Spinal cord (tissue), 9 donors: ENCODE measurements at regions not wholly inside any gene's neighbourhood (a gene's known extent, or its start where the extent isn't known, plus 50 kb on each side); places are given as distances from the start of the nearest gene placed in this dataset.
A peak's percentile ranks its signal among the peaks of the same experiment; 100 is the strongest.

ENCODE experiments used
- DNase-seq, 6 donors: peaks; one replicate each; pipeline versions ENCODE4 v3.0.0 to v3.0.0-alpha.2; 2013 to 2015; ENCODE audit warnings: low spot score in 6 of 6, low read depth in 4 of 6
- H3K27ac ChIP-seq: one replicate; pipeline ENCODE4 v1.5.1; 2013; ENCODE audit warnings: low read depth, low read length, control low read depth
- H3K27me3 ChIP-seq: one replicate; pipeline ENCODE4 v1.6.1; 2013; ENCODE audit warnings: low read length; ENCODE audit not compliant: control insufficient read depth, insufficient read depth
- H3K36me3 ChIP-seq: one replicate; pipeline ENCODE4 v1.6.1; 2013; ENCODE audit warnings: low read length; ENCODE audit not compliant: control insufficient read depth, insufficient read depth
- H3K4me1 ChIP-seq: one replicate; pipeline ENCODE4 v1.6.1; 2013; ENCODE audit warnings: low read length; ENCODE audit not compliant: control insufficient read depth, insufficient read depth
- H3K4me3 ChIP-seq: one replicate; pipeline ENCODE4 v1.5.1; 2013; ENCODE audit warnings: low read depth, low read length, control low read depth
- H3K9me3 ChIP-seq: one replicate; pipeline ENCODE4 v1.6.1; 2013; ENCODE audit warnings: low read length; ENCODE audit not compliant: control insufficient read depth, insufficient read depth
- WGBS: methylation state at CpG from one replicate; pipeline ENCODE4 v1.1.5; 2013; ENCODE audit warnings: missing lambda C conversion rate; ENCODE audit not compliant: insufficient coverage; 5-methylcytosine and 5-hydroxymethylcytosine counted together
- donor health status: healthy.

GRCh38 chr7:79593866-79594301, 140.4 kb upstream of the MAGI2 start:
- no peaks in the 10 kb centered on the region for H3K36me3 ChIP-seq
- no peaks in the 10 kb centered on the region for H3K4me1 ChIP-seq
- no peak overlapping the region for H3K4me3 ChIP-seq
- peak in 2 of 6 donors; percentile 36 to 37 for DNase-seq
- no peaks in the 10 kb centered on the region for H3K27me3 ChIP-seq
- H3K9me3 ChIP-seq = no peaks in the 10 kb centered on the region
- no peak overlapping the region for H3K27ac ChIP-seq

DNA sequence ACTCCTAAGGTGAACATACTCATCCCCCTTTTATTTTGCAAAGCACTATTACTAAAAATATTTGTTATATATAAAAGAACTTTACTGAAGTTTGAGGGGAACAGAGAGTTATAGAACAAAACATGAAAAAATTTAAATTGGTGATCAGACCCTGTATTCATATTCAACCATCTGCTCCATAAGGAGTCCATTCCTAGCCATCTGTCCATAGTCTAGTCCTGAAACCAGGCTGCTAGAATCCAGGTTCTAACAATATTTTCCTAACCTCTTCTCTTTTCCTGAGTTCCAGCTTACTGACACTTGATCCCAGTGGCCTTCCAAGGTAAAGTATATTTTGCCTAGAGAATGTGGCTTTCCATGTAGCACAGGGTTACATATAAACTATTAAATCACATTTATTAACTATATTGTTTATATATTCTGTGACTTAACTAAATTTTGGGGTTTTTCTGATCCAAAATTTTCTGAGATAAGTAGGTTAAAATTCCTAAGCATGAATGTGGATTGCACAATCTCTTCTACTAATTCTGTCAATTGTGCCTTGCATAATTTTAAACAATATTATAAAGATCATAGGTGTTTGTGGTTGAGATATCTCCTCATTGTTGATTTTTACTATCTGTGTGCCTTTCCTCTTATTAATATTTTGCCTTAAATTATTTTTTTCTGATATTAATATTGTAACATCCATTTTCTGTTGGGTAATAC, 137.6 kb upstream of the MAGI2 start:
- no peaks in the 10 kb centered on the region for H3K27me3 ChIP-seq
- H3K36me3 ChIP-seq = no peaks in the 10 kb centered on the region
- no peak overlapping the region for H3K4me3 ChIP-seq
- peak in 1 of 6 donors; percentile 71 for DNase-seq
- no peaks in the 10 kb centered on the region for H3K9me3 ChIP-seq
- no peak overlapping the region for H3K27ac ChIP-seq
- no peaks in the 10 kb centered on the region for H3K4me1 ChIP-seq

- Histone ChIP-seq H3K27ac (no peak overlapping the region), H3K4me3 (no peak overlapping the region), H3K36me3 (no peaks in the 10 kb centered on the region), H3K9me3 (no peaks in the 10 kb centered on the region), H3K27me3 (no peaks in the 10 kb centered on the region), H3K4me1 (no peaks in the 10 kb centered on the region)
- no CpG with 5 or more reads among the region's 1 CpG for WGBS
- peak in 1 of 6 donors; percentile 43 for DNase-seq
Observed at GRCh38 chr7:79590391-79590790, 136.9 kb upstream of the MAGI2 start.

DNA sequence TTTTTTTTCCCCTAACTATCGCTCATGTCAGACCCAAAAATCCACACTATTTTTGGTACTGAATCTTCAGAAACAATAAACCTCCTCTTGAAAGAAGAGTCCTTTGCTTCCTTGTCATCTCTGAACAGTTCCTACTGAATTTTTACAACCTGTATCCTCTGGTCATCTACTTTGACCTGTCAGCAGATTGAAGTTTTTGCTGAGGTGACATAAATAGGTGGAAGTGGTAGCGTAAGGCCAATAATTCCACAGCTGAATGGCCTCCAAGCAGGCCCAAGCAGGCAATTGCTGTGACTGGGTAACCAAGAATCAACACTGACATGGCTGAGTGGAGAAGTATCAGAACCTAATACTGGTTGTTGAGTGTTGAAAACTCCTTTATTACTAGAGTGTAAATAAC, 117.4 kb upstream of the MAGI2 start:
- Histone ChIP-seq H3K4me1 (no peaks in the 10 kb centered on the region), H3K27me3 (no peaks in the 10 kb centered on the region), H3K9me3 (no peaks in the 10 kb centered on the region), H3K27ac (no peak overlapping the region), H3K4me3 (no peak overlapping the region), H3K36me3 (no peaks in the 10 kb centered on the region)
- 100% methylated on average over 1 of the region's 2 CpGs for WGBS
- DNase-seq = no peak

DNA sequence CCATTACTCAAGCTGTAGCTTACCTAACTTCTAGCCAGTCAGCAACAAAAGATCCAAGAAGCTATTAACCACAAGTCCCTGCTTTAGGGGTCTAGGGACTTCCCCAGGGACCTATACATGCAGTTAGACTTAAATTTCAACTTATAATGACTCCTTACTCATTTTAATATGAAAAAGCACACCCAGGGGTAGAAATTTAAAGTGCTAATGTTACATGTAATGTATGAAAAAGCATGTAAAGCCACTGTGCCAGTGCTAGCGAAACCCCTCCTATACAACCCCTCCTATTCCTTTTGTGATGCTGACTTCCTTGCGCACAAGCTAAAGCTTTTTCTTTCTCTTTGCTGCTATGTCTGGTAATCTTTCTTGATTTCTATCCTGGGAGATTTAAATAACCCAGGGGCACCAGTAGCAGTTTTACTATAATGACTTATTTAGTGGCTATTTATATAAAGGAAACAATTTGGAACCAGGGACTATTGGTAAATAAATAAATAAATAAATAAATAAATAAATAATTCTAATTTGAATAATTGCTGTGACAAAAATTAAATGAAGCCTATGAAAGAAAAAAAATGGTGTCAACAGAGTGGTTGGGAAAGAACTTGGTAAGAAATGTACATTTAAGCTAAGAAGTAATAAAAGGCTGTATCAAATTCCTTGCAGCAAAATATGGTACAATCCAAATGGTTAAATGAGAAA, 110.5 kb upstream of the MAGI2 start:
- Histone ChIP-seq H3K27ac (no peak overlapping the region), H3K27me3 (no peaks in the 10 kb centered on the region), H3K4me3 (no peak overlapping the region), H3K36me3 (no peaks in the 10 kb centered on the region), H3K9me3 (no peaks in the 10 kb centered on the region), H3K4me1 (no peaks in the 10 kb centered on the region)
- DNase-seq = peak in 1 of 6 donors; percentile 3
- no CpG with 5 or more reads among the region's 2 CpGs for WGBS

DNA sequence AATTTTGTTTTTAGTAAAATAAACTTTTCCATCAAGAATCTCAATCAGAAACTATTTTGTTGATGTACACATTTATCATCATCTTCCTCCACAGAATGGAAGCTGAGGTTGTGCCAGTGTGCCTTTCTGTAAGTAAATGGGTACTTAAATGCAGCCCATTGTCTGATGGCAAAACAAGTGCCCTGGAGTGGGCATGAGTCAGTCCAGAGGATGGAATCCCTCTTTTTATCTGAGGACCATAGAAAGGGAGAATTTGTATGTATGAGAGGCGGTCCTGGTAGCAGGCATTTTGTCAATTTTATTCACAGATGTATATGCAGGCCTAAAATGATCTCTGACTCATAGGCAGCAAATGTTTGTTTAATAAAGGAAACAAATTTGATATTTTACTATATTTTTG, 102.1 kb upstream of the MAGI2 start:
- no peak for DNase-seq
- H3K36me3 ChIP-seq = no peaks in the 10 kb centered on the region
- no peaks in the 10 kb centered on the region for H3K27me3 ChIP-seq
- WGBS = no CpG with 5 or more reads among the region's 1 CpG
- H3K27ac ChIP-seq = no peak overlapping the region
- H3K4me3 ChIP-seq = no peak overlapping the region
- H3K4me1 ChIP-seq = no peaks in the 10 kb centered on the region
- no peaks in the 10 kb centered on the region for H3K9me3 ChIP-seq

DNA sequence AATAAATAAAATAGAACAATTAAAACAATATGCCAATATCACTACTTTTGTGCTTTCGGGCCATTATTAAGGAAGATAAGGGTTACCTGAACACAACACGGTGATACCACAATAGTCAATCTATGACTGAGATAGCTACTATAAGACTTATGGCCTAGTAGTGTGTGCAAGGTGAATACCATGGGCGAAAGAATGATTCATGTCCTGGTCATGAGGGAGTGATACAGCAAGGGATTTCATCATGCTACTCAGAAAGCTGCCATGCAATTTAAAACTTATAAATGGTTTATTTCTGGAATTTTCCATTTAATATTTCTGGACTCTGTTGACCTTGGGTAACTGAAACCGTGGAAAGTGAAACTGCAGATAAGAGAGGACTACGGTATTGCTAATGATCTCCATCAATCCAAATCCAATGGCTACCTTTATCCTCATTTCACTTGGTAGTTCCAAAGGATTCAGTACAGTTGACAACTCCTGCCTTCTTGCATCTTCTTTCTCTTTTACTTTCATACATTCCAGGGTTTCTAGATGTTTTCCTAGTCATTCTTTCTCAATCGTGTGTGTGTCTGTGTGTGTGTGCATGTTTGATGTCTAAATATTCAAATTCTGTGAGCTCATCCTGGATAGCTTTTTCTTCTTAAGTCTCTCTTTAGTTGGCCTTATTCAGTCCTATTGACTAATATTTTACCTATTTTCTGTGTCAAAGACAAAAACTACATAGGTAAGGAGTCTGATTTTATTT, 100.5 kb upstream of the MAGI2 start:
- WGBS = 100% methylated on average over 2 of the region's 6 CpGs
- no peaks in the 10 kb centered on the region for H3K4me1 ChIP-seq
- H3K27ac ChIP-seq = no peak overlapping the region

DNA sequence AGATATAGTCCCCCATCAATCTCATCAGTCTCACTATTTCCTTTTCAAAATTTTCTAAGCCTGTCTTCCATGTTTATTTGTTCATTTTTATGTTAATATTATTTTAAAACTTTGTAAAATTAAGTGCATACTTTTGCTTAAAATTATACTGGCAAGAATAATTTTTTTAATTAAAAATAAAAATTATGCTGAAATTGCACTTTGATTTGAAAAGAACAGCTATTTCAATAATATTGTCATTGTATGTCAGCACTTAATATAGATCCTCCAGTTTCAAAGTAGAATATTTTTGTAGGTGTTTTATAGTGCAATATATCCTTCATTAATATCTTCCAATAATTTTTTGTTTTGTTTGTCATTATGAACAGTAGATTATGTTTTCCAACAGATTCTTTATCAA, 99.0 kb upstream of the MAGI2 start:
- no peaks in the 10 kb centered on the region for H3K36me3 ChIP-seq

More for the DNA sequence above, 100.5 kb upstream of the MAGI2 start:
- Histone ChIP-seq H3K36me3 (no peaks in the 10 kb centered on the region), H3K4me3 (no peak overlapping the region), H3K27me3 (no peaks in the 10 kb centered on the region), H3K9me3 (no peaks in the 10 kb centered on the region)
- no peak for DNase-seq

GRCh38 chr7:79548727-79549126, 95.3 kb upstream of the MAGI2 start:
- Histone ChIP-seq H3K27ac (no peak overlapping the region), H3K36me3 (no peaks in the 10 kb centered on the region), H3K4me1 (no peaks in the 10 kb centered on the region), H3K27me3 (no peaks in the 10 kb centered on the region), H3K4me3 (no peak overlapping the region), H3K9me3 (no peaks in the 10 kb centered on the region)
- DNase-seq = peak in 2 of 6 donors; percentile 3
- WGBS = no CpG with 5 or more reads among the region's 3 CpGs

More for the DNA sequence above, 99.0 kb upstream of the MAGI2 start:
- no peak overlapping the region for H3K27ac ChIP-seq
- H3K4me1 ChIP-seq = no peaks in the 10 kb centered on the region
- no peak for DNase-seq
- no peaks in the 10 kb centered on the region for H3K9me3 ChIP-seq
- no peaks in the 10 kb centered on the region for H3K27me3 ChIP-seq
- H3K4me3 ChIP-seq = no peak overlapping the region
